GM18858 (cell line): ENCODE measurements at regions not wholly inside any gene's neighbourhood (a gene's known extent, or its start where the extent isn't known, plus 50 kb on each side); places are given as distances from the start of the nearest gene placed in this dataset.
"Not testable (repeated sequence)": the region's sequence is repeated elsewhere in the genome, so short reads cannot be mapped to it uniquely, and the experiment has no call there.

ENCODE experiments used
- ATAC-seq: cut with Tn5 transposase; IDR thresholded peaks from one replicate; pipeline ENCODE4 v1.9.1; 2021; ENCODE audit not compliant: unreplicated experiment

- ATAC-seq = not testable (repeated sequence)
These were observed 53.5 kb upstream of the JADE2 start for GRCh38 chr5:134471858-134472449.

GRCh38 chr5:134468921-134469400, 56.5 kb upstream of the JADE2 start:
- ATAC-seq = no peak

- no peak for ATAC-seq
These were observed 55.5 kb upstream of the CDKN2AIPNL start for GRCh38 chr5:134467231-134467630.

- ATAC-seq = no peak
These were observed 54.8 kb upstream of the CDKN2AIPNL start for GRCh38 chr5:134466241-134467069.

GRCh38 chr5:134465816-134466240, 54.1 kb upstream of the CDKN2AIPNL start:
- peak; percentile 74 for ATAC-seq

- ATAC-seq = no peak
These were observed 53.5 kb upstream of the CDKN2AIPNL start for GRCh38 chr5:134464988-134465815.

GRCh38 chr5:134463991-134464760, 52.5 kb upstream of the CDKN2AIPNL start:
- no peak for ATAC-seq

GRCh38 chr5:134463176-134463720, 51.6 kb upstream of the CDKN2AIPNL start:
- no peak for ATAC-seq

GRCh38 chr5:134462761-134463160, 51.1 kb upstream of the CDKN2AIPNL start:
- no peak for ATAC-seq

GRCh38 chr5:134462047-134462575, 50.4 kb upstream of the CDKN2AIPNL start:
- ATAC-seq = no peak
